NB4 (cell line): ENCODE measurements at regions not wholly inside any gene's neighbourhood (a gene's known extent, or its start where the extent isn't known, plus 50 kb on each side); places are given as distances from the start of the nearest gene placed in this dataset.
"Not testable (repeated sequence)": the region's sequence is repeated elsewhere in the genome, so short reads cannot be mapped to it uniquely, and the experiment has no call there.

Source experiments
- DNase-seq: peaks from one replicate; pipeline ENCODE4 v3.0.0; 2010; ENCODE audit warnings: low read depth
- H3K4me3 ChIP-seq: one replicate; pipeline ENCODE4 v1.5.1; 2011; ENCODE audit warnings: mild to moderate bottlenecking, low read depth, low read length, moderate library complexity

- not testable (repeated sequence) for H3K4me3 ChIP-seq
Observed at GRCh38 chr9:41075671-41076070, 52.8 kb downstream of the FOXD4L6 start.

GRCh38 chr9:41074356-41074942, 54.0 kb downstream of the FOXD4L6 start:
- DNase-seq, H3K4me3 ChIP-seq: not testable (repeated sequence)

More at GRCh38 chr9:41075671-41076070, 52.8 kb downstream of the FOXD4L6 start:
- not testable (repeated sequence) for DNase-seq

GRCh38 chr9:41073471-41074243, 54.8 kb downstream of the FOXD4L6 start:
- H3K4me3 ChIP-seq, DNase-seq: not testable (repeated sequence)

GRCh38 chr9:41064125-41064795, 64.2 kb downstream of the FOXD4L6 start:
- peak; percentile 27 for DNase-seq
- H3K4me3 ChIP-seq = not testable (repeated sequence)

DNA sequence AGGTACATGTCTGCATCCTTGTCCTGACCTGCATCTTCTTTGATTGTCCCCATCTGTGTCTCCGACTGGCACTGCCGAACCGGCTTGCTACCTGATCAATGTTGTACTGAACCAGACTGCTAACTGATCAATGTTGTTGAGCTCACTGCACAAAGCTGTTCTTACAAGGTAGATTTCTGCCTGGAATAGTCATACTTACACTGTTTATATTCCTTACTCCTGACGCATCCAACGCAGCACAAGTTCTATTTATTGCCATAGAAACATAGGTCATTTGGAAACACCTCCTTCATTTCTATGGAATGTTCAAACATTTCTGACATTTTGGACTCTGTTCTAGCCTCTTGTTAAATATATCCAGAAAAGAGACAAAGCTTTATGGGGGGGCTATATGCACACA, 65.2 kb downstream of the FOXD4L6 start:
- DNase-seq, H3K4me3 ChIP-seq: not testable (repeated sequence)

DNA sequence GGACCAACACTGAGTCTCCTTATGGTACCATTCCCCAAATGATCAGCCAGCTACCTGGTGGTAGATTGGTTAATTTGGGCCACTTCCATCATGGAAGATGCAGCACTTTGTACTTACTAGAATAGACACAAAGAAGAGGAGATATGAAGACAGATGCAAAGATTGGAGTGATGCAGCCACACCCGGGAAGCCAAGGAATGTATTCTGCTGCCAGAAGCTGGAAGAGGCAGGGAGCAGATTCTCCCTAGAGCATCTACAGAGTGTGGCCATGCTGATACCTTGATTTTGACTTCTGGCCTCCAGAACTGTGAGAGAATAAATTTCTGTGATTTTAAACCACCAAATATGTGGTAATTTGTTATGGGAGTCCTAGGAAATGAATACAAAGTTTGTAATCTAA, 68.9 kb downstream of the FOXD4L6 start:
- DNase-seq, H3K4me3 ChIP-seq: not testable (repeated sequence)

DNA sequence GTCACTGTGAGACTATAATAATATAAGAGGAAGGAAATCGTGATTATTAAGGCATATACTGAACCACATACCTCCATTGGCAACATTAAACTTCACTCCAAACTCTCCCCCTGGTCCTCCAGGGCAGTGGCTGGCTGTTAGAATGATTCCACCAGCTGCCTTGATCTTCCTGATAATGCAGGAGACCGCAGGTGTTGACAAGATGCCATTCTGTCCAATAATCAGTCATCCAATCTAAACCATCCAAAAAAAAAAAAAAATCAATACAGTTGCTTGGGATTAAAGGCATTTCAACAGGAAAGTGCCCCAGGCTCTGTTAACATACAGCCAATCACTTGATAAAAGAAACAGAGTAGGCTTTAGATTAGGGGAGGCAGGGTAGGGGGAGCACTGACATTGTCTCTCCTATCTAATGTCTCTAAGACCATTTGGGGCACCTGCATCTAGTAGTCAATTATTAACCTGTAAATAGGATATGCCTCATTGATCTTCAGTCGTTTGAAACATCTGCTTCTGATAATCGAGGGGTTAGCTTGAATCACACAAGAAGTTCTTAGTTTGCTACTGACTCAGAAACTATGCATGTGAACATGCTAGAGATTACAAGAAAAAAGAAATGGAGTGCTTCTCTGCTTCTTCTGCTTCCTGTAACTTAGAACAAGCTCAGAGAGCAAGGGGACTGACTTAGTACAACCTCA, 74.7 kb downstream of the FOXD4L6 start:
- DNase-seq, H3K4me3 ChIP-seq: not testable (repeated sequence)

DNA sequence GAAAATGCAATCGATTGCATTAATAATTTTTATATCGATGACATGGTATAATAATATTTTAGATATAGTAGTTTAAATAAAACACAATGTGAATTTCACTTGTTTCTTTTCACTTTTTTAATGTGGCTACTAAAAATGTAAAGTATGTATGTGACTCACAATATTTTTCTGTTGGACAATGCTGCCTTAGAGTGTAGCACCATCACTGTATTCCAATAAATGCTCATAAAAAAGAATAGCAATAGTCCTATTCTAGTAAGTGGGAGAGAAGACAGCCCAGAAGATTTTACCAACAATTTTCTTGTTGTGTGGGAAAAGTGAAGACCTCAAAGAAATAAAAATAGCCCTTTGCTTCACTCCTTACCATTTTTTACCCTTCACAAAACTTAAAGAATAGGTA, 79.8 kb downstream of the FOXD4L6 start:
- not testable (repeated sequence) for H3K4me3 ChIP-seq, DNase-seq

DNA sequence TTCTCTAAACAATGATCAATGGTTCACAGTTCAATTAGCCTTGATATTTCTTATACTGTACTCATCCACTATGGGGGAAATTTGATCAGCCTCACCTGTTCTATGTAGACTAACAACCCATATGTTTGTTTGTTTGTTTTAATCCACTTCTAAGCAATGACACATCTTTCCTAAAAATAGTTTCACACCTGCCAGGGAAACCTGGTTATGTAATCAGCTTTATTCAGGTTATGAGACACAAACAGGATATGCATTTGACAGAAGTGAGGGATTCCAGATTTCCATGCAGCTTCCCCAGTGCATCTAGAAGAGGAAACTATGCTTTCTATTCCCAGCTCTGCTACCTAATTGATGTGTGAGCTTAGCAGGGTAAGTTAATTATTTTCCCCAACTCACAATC, 80.7 kb downstream of the FOXD4L6 start:
- DNase-seq, H3K4me3 ChIP-seq: not testable (repeated sequence)

- not testable (repeated sequence) for DNase-seq, H3K4me3 ChIP-seq
Observed at GRCh38 chr9:41044930-41045329, 83.6 kb downstream of the FOXD4L6 start.

- not testable (repeated sequence) for DNase-seq, H3K4me3 ChIP-seq
Observed at GRCh38 chr9:41043433-41043832, 85.0 kb downstream of the FOXD4L6 start.

DNA sequence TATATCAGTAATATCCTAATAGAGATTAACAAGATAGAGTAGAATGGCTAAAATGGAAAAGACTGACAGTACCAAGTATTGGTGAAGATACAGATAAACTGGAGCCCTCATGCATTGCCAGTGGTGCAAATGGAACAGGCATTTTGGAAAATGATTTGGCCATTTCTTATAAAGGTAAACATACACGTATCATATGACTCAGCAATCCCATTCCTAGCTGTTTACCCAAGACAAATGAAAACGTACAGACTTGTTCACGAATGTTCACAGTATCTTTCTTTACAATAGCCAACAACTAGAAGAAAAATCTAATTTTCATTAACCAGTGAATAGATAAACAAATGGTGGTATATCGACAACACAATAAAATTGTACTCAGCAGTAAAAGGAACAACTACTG, 86.4 kb downstream of the FOXD4L6 start:
- H3K4me3 ChIP-seq, DNase-seq: not testable (repeated sequence)

- not testable (repeated sequence) for DNase-seq, H3K4me3 ChIP-seq
Observed at GRCh38 chr9:41040705-41041342, 87.7 kb downstream of the FOXD4L6 start.

GRCh38 chr9:41035276-41035675, 93.2 kb downstream of the FOXD4L6 start:
- not testable (repeated sequence) for H3K4me3 ChIP-seq, DNase-seq

- H3K4me3 ChIP-seq, DNase-seq: not testable (repeated sequence)
Observed at GRCh38 chr9:41034699-41035197, 93.7 kb downstream of the FOXD4L6 start.

- not testable (repeated sequence) for H3K4me3 ChIP-seq, DNase-seq
Observed at GRCh38 chr9:41033877-41034276, 94.6 kb downstream of the FOXD4L6 start.

GRCh38 chr9:41033360-41033759, 95.1 kb downstream of the FOXD4L6 start:
- DNase-seq, H3K4me3 ChIP-seq: not testable (repeated sequence)

DNA sequence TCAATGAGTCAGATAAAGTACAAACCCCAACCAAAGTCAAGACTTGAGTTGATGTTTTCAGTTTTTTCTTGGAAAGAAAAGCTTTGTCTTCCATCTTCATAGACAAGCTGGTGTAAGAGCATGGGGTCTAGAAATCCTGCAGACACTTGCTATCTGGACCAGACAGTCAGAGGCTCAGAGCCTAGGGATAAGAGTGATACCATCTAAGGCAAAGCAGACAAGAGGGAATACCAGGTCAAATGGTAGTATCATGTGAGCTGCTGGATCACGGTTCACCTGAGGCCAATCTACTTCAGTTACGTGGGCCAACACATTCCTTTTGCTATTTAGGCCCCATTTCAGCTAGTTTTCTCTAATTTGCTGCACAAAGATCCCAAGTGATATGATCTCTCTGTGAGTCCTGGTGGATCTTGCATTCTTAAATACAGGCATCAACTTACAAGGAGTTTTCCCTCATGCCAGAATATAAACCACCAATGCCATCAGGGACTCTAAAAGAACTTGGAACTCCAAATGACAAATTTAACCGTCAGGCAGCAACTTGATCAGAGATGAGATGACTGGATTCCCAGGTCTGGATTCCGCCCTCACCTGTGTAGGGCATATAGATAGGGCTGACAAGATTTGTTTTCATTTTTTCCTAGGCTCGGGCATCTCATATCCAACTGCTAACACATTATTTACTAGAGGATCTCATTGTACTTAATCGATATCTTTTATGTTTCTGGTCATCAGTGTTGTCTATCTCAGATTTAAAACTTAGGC, 101.4 kb downstream of the FOXD4L6 start:
- not testable (repeated sequence) for DNase-seq, H3K4me3 ChIP-seq
